ENCODE measurements at regions not wholly inside any gene's neighbourhood (a gene's known extent, or its start where the extent isn't known, plus 50 kb on each side); places are given as distances from the start of the nearest gene placed in this dataset.
"Not testable (repeated sequence)": the region's sequence is repeated elsewhere in the genome, so short reads cannot be mapped to it uniquely, and the experiment has no call there.

DNA sequence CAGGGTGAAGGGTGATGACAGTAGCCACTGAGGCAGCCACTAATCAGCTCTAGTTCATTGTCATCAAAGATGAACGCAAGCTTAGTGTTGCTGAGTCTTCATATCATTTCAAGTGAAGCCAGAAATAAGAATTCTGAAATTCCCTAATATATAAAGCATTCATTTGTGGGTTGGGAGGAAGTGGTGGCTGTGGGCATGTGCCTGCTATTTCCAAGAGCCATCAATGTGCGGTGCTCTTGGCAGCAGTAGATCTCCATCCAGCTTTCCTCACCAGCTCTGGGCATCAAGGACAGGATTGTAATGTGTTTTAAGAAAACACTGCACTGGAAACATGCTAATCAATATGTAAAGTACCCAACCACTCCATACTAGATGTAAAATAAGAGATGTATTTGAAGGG, 202.5 kb upstream of the AHR start:
- no peak for DNase-seq

DNA sequence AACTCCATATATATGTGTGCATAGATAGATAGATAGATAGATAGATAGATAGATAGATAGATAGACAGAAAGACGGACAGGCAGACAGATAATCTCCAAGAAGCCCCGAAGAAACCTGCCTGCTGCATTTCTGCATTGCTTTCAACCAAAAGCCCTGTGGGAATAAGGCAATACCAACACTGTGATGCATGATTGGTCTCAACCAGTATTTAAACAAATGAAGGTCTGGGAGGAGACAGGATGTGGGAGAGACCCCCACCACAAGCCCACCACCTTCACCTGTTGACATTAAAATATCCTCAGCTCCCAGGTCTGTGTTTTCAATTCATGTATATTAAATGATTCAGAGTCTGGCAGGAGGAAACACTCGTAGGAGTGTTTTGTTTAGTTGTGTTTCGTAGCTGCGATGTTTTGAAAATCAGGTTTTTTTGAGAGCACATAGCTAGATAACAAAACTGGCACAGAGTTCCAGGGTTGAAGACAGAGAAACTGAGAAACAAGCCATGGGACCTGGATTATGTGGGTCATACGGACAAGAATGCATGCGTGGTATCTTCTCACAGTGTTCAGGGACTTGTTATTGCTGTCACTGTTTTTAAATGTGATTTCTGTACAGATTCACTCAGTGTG, 200.7 kb upstream of the AHR start:
- DNase-seq, result no peak

- no peak for DNase-seq
Observed at GRCh38 chr7:17098515-17098914, 199.9 kb upstream of the AHR start.

DNA sequence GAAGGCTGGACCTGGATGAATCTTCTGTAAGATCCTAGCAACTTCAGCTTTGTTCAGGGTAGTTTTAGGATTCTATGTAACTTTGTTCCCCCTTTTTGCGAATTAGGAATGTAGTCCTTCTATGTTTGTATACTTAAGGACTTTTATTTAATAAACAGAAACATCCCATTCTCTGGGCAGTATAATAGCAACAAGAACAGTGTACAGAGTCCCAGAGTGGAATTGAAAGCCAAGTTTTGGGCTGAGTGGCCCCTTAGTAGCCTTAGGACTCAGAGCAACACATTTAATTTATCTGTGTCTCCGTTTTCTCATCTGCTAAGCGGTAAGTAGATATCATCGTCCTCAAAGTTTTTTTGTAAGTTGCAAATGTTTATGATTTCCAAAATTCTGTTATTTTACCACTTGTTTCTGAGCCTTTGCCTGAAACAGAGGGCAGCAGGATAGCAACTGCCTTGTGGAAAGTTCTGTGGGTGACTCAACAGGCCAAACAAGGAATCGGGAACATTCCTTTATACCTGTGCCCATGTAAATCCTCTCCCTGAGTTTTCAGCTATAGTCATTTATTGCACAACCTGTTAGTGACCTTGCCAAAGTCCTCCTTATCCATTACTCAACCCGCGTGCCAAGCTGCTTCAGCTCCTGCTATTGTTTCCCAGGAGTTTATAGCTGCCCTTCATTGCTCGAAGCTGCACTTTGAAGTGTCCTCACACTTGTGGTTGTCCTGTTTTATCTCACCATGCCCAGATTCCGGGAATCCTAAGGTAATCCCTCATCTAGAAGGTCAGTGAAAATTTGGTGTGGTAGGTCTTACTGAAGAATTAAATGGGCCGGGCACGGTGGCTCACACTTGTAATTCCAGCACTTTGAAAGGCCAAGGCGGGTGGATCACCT, 199.1 kb upstream of the AHR start:
- no peak for DNase-seq

- DNase-seq, result not testable (repeated sequence)
Observed at GRCh38 chr7:17099974-17100509, 198.4 kb upstream of the AHR start.

DNA sequence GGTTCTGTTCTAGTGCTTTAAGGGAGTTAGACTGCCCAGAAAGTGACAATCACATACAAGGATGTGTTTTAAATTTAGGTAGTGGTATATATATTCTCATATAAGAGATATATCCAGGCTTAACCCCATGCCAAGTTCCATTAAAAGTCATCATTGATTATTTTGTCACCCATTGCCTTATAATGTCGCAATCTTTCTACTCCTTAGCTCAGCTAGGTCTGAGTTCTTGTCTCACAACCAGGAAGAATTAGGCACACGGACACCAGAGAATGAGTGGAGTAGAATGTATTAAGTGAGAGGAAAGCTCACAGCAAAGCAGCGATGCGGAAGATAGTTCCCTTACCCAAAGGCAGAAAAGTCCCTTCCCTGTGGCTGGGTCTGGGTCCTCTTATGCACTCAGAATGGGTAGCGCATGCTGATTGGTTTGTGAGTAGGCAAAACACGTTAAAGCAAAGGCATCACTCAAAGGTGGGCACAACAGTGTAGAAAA, 197.2 kb upstream of the AHR start:
- no peak for DNase-seq

GRCh38 chr7:17103170-17103569, 195.3 kb upstream of the AHR start:
- no peak for DNase-seq

DNA sequence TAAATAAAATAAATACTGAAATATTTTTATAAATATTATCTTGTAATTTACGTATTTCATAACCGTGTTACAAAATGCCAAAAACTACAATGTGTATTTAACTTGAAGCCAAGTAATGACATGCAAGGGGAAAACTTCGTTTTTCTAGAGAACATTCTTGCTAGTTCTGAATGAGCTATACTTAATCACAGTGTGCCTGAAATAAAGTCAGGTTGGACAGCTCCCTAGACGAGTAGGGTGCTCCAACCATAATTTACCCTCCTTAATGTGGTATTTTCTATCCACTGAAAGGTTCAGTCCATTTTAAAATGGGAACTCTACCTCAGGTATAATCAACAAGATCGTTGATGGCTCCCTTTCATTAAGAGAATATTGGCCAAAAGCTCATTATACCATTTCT, 194.5 kb upstream of the AHR start:
- DNase-seq, result no peak

DNA sequence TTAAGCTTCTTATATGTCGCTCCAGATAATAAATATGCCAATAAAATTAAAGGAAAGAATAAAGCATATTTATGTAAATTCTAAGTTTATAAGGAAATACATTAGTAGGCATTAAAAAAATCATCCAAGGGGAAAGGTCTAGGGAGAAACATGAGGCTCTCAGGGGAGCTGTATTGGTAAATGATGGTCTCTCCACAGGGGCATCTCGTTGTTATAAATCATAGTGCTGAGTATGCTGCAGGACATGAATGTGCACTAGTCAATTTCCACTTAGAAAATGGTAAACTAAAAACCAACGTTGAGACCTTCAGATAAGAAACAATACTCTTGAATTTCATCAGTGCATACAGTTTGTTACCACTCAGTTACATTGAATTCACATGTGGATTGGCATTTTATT, 194.0 kb upstream of the AHR start:
- peak; percentile 8 for DNase-seq

GRCh38 chr7:17105701-17106100, 192.8 kb upstream of the AHR start:
- no peak for DNase-seq

GRCh38 chr7:17108049-17108584, 190.3 kb upstream of the AHR start:
- DNase-seq, result no peak

DNA sequence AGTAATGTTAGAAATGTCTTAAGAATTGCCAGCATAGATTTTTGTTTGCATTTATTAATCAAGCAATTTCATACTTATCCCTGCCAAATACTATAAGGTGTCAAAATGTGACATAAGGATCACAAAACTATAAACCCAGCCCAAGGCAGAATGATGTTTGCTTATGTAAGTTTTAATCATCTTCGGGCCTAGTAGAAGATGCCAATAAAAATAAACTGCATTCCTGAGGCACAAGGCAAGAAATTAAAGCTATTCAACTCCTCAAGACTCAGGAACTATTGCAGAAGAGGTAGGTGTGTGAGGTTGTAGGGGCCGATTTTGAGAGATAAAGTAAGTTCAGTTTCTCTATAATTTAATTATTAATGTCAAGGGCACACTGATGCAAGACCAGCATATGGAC, 189.4 kb upstream of the AHR start:
- DNase-seq, result no peak

GRCh38 chr7:17113770-17114169, 184.7 kb upstream of the AHR start:
- not testable (repeated sequence) for DNase-seq

DNA sequence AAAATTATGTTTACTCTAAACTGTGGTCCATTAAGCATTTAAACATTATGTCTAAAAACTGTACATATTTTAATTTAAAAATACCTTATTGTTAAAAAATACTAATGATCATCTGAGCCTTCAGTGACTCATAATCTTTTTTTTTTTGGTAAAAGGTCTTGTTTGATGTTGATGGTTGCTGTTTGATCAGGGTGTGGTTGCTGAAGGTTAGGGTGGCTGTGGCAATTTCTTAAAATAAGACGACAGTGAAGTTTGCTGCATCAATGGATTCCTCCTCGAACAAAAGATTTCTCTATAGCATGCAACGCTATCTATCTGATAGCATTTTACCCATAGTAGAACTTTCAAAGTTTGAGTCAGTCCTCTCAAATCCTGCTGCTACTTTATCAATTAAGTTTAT, 180.0 kb upstream of the AHR start:
- no peak for DNase-seq

- no peak for DNase-seq
Observed at GRCh38 chr7:17120756-17121155, 177.7 kb upstream of the AHR start.

DNA sequence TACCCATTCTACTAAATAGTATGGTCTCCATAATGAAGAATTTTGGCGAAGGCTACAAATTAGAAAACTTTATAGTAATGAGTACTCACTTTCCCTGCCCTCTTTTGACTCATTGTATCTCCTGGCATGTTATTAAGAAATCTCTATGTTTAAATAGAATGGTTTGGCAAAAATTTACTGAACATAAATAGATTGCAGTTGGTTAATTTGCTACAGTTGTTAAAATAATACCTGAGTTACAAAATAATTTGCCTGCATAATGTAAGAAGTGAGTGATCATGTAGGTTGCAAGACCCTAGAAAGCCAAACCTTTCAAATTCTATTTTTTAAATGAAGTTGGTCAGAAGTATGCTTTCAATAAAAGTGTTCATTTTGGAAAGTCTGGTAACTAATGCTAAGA, 176.8 kb upstream of the AHR start:
- DNase-seq, result no peak

GRCh38 chr7:17123020-17123419, 175.4 kb upstream of the AHR start:
- DNase-seq, result no peak

GRCh38 chr7:17126413-17127268, 171.8 kb upstream of the AHR start:
- no peak for DNase-seq

DNA sequence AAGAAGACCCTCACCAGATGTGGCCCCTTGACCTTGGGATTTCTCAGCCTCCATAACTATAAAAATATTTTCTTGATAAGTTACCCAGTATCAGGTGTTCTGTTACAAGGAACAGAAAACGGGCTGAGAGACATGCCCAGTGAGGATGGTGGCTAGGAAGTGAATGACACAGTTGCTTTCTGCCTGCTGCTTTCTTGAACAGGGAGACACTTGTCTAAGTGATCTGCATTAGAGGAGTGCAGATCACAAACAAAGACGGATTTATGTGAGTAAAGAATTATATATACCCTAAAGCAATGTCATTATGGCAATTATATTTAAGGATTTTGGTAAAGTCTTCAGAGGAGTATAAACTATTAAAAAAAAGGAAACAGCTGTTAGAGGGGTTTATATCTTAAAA, 169.2 kb upstream of the AHR start:
- DNase-seq, result no peak

- DNase-seq, result no peak
Observed at GRCh38 chr7:17130281-17131059, 168.0 kb upstream of the AHR start.

DNA sequence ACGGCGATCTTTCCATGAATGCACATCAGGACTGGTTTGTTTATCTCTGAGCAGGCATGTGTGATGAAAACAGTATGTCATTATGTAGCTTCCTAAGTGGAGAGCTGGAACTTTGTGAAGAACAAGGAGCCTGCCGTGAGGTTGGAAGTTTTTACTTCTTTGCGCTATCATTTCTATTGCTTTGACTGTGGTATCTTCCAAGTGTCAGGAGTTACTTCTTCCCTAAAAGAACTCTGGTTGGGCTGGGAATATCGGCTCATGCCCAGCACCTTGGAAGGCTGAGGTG, 167.4 kb upstream of the AHR start:
- no peak for DNase-seq

GRCh38 chr7:17131983-17132655, 166.3 kb upstream of the AHR start:
- no peak for DNase-seq
